ENCODE measurements at regions not wholly inside any gene's neighbourhood (a gene's known extent, or its start where the extent isn't known, plus 50 kb on each side); places are given as distances from the start of the nearest gene placed in this dataset.
"Not testable (repeated sequence)": the region's sequence is repeated elsewhere in the genome, so short reads cannot be mapped to it uniquely, and the experiment has no call there.

DNA sequence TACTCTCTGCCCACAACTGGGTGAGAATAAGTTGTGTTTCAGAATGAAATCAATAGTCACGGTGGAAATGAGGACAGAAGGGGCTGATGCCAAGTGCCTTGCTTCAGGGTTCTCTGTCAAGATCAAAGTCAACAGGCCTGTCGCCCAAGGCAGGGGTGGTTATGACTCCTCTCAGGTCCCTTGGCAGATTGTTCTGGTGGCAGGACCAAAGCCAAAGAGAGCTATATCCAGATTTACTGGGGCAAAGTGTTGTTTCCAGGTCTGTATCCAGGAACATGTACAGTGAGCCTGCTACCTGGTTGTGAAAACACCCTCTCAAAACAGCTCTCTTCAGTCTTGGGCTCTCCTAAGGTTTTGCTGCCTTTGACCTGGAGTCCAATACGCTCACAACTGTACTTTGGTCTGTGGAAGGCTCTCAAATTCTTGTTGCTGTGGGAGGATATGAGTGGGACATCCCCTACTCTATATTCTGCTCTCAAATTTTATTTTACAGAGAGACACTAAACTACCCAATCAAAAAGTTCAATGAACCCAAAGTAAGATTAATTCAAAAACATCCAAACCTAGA lies 175.1 kb upstream of the ETV3 start:
- DNase-seq = no peak
- 84% methylated on average over 2 of the region's 3 CpGs for WGBS (ENCODE audit: insufficient coverage)
- Histone ChIP-seq H3K4me1 (ENCODE audit: control insufficient read depth, insufficient read depth, low read length) (no peaks in the 10 kb centered on the region), H3K27ac (ENCODE audit: low read length) (no peak overlapping the region), H3K4me3 (ENCODE audit: low read length) (no peak overlapping the region), H3K27me3 (ENCODE audit: control insufficient read depth, insufficient read depth, low read length) (no peaks in the 10 kb centered on the region), H3K9me3 (replicated peaks; ENCODE audit: control insufficient read depth, low read depth, low read length) (no peaks in the 10 kb centered on the region), H3K36me3 (ENCODE audit: control insufficient read depth, insufficient read depth, low read length) (no peaks in the 10 kb centered on the region)

DNA sequence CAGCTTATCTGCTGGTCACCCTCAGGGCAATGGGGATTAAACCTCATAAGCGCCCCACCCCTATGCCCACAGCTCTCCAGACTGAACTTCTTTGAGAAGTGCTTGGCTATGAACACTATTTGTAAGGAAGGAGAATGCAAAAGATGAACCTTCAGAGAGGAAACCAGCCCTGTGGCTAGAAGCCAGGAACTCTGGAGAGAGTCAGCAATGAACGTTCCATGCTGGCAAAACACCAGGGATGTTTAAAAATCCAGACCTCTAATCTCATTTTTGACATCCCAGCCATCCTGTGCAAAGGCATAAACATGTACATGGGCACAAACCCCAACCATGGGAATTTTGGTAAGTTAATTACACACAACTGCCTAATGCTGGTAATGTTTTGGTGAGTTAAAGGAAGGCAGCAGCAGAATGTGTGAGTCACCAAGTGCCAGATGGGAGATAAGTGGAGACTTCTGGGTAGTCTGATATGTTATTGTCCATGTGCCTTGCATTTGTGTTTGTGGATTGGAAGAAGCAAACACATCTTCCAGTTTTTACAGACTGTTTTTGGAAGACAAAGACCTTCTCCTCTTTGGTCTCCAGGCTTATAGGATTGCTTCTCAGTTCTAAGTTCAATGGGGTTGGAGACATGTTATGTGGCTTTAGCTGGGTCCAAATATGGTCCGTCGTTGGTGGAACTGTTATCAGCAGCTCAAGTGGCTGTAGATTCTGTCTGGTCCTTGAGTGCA lies 174.1 kb upstream of the ETV3 start:
- Histone ChIP-seq H3K4me1 (ENCODE audit: control insufficient read depth, insufficient read depth, low read length) (no peaks in the 10 kb centered on the region), H3K27ac (ENCODE audit: low read length) (no peak overlapping the region), H3K27me3 (ENCODE audit: control insufficient read depth, insufficient read depth, low read length) (no peaks in the 10 kb centered on the region), H3K36me3 (ENCODE audit: control insufficient read depth, insufficient read depth, low read length) (no peaks in the 10 kb centered on the region), H3K9me3 (replicated peaks; ENCODE audit: control insufficient read depth, low read depth, low read length) (no peaks in the 10 kb centered on the region), H3K4me3 (ENCODE audit: low read length) (no peak overlapping the region)
- WGBS (ENCODE audit: insufficient coverage) = 55% methylated on average over 3 of the region's 4 CpGs
- DNase-seq = peak; percentile 18

DNA sequence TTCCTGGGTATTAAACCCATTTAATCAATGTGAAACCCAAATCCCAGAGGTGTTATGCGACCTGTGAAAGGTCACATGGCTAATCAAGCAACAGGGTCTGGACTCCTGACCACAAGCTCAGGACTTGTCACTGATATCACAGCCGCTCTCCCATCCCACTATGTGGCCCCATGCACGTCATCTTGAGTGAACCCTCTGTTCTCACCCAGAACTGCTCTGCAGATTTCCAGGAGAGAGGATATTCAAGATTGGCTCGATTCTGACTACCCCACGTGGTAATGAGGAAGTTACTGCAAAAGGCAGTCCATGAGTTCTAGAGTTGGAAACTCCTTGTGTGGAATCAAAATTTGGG lies 173.5 kb upstream of the ETV3 start:
- H3K27me3 ChIP-seq (ENCODE audit: control insufficient read depth, insufficient read depth, low read length) = no peaks in the 10 kb centered on the region
- 88% methylated on average over 1 of the region's 5 CpGs for WGBS (ENCODE audit: insufficient coverage)
- no peak overlapping the region for H3K27ac ChIP-seq (ENCODE audit: low read length)
- no peak overlapping the region for H3K4me3 ChIP-seq (ENCODE audit: low read length)
- H3K9me3 ChIP-seq (replicated peaks; ENCODE audit: control insufficient read depth, low read depth, low read length) = no peaks in the 10 kb centered on the region
- no peak for DNase-seq
- no peaks in the 10 kb centered on the region for H3K36me3 ChIP-seq (ENCODE audit: control insufficient read depth, insufficient read depth, low read length)
- H3K4me1 ChIP-seq (ENCODE audit: control insufficient read depth, insufficient read depth, low read length) = no peaks in the 10 kb centered on the region

DNA sequence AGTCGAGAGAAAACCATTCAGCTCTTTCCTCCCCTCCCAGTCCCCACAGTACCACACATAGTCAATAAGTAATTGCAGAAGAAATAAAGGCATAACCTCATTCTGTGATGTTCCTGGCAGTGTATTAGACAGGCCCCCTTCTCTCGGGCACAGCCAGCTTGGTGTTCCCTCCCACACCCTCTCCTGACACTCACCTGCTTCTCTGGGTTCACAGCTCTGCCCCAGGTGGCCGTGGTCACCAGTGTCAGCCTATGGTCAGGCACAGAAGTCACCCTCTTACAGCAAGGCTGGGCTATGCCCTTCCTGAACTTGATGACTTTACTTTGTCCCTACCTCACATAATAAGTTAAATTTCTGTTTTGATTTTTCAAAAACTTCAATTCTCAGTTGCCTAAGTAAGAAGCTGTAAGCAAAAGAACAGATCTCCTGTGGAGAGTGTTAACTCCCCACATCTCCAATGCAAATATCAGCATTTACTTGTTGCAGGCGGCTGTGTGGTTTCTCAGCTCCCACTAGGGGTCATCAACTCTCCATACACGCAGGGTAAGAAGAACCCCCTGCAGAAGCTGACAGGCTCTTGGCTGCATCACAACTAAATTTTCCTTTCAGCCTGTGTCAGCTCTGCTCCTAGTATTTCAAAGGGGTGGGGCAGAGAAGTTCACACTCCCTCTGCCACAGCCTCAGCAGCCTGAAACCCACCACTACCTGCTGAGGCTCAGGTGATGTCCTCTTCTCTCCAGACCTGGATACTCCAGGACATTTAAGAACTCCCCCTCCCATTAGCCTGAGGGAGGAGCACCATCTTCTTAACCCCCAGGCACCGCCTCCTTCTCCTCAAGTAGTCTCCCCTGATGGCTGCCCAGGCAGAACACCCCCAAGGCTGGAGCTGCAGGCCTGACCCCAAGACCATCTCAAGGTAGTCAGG lies 172.9 kb upstream of the ETV3 start:
- not testable (repeated sequence) for H3K27ac ChIP-seq (ENCODE audit: low read length); H3K4me3 ChIP-seq (ENCODE audit: low read length); H3K27me3 ChIP-seq (ENCODE audit: control insufficient read depth, insufficient read depth, low read length); H3K4me1 ChIP-seq (ENCODE audit: control insufficient read depth, insufficient read depth, low read length); H3K9me3 ChIP-seq (replicated peaks; ENCODE audit: control insufficient read depth, low read depth, low read length); H3K36me3 ChIP-seq (ENCODE audit: control insufficient read depth, insufficient read depth, low read length)
- DNase-seq = peak; percentile 25
- 83% methylated on average over 1 of the region's 6 CpGs for WGBS (ENCODE audit: insufficient coverage)

DNA sequence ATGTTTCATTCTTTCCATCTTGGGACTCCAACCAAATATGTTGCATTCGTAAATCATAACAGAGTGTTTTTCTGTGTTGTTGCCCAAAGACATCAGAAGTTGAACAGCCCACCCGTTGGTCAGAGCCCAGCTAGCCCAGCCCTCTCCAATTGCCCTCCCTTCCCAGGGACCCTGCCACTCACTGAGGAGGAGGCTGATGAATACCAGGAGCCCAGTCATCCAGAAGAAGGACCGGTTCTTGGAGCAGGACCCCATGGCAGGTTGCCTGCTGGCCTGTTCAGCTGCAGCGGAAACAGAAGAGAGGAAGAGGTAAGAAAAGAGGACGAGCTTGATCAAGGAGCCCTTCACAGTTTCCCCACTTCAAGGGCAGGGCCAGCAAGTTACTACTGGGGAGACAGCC lies 172.2 kb upstream of the ETV3 start:
- no peak overlapping the region for H3K27ac ChIP-seq (ENCODE audit: low read length)
- 50% methylated on average over 1 of the region's 5 CpGs for WGBS (ENCODE audit: insufficient coverage)
- peak; percentile 11 for DNase-seq
- no peaks in the 10 kb centered on the region for H3K27me3 ChIP-seq (ENCODE audit: control insufficient read depth, insufficient read depth, low read length)
- H3K4me3 ChIP-seq (ENCODE audit: low read length) = no peak overlapping the region
- no peaks in the 10 kb centered on the region for H3K9me3 ChIP-seq (replicated peaks; ENCODE audit: control insufficient read depth, low read depth, low read length)
- H3K4me1 ChIP-seq (ENCODE audit: control insufficient read depth, insufficient read depth, low read length) = no peaks in the 10 kb centered on the region
- H3K36me3 ChIP-seq (ENCODE audit: control insufficient read depth, insufficient read depth, low read length) = no peaks in the 10 kb centered on the region

DNA sequence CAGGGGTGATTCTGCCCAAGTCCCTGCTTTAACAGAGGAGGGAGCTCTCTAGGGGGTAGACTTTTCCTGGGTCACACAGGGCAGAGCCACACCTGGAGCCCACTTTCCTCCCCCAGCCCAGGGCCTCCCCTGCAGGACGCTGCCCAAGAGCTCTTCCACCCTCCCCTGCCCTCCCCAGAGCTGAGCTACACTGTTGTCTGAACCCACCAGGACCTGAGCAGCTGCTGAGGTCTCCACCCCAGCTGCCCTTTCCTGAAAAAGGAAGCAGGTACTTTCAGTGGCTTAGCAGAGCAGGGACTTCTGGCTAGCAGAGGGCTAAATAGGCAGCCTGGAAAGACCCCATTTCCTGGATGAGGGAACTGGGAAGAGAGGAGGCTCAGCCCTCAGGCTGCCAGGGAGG lies 169.3 kb upstream of the ETV3 start:
- Histone ChIP-seq H3K27ac (ENCODE audit: low read length) (no peak overlapping the region), H3K4me3 (ENCODE audit: low read length) (no peak overlapping the region), H3K4me1 (ENCODE audit: control insufficient read depth, insufficient read depth, low read length) (no peaks in the 10 kb centered on the region), H3K9me3 (replicated peaks; ENCODE audit: control insufficient read depth, low read depth, low read length) (no peaks in the 10 kb centered on the region), H3K36me3 (ENCODE audit: control insufficient read depth, insufficient read depth, low read length) (no peaks in the 10 kb centered on the region), H3K27me3 (ENCODE audit: control insufficient read depth, insufficient read depth, low read length) (no peaks in the 10 kb centered on the region)
- no peak for DNase-seq
- 40% methylated on average over 1 of the region's 1 CpG for WGBS (ENCODE audit: insufficient coverage)

DNA sequence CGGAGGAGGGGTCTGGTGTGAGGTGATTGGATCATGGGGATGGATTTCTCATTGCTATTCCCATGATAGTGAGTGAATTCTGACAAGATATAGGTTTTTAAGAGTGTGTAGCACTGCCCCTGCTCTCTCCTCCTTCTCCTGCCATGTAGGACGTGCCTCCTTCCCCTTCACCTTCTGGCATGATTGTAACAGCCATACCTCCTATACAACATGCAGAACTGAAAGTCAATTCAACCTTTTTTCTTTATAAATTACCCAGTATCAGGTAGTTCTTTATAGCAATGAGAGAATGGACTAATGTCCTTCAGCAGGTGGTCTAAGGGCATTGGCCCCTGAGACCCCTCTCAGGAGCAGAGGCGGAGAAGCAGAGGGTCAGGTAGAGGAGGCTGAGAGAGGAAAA lies 168.7 kb upstream of the ETV3 start:
- no peak for DNase-seq
- no CpG with 5 or more reads among the region's 3 CpGs for WGBS (ENCODE audit: insufficient coverage)
- H3K27me3 ChIP-seq (ENCODE audit: control insufficient read depth, insufficient read depth, low read length) = no peaks in the 10 kb centered on the region
- H3K36me3 ChIP-seq (ENCODE audit: control insufficient read depth, insufficient read depth, low read length) = no peaks in the 10 kb centered on the region
- H3K4me3 ChIP-seq (ENCODE audit: low read length) = no peak overlapping the region
- no peak overlapping the region for H3K27ac ChIP-seq (ENCODE audit: low read length)
- no peaks in the 10 kb centered on the region for H3K4me1 ChIP-seq (ENCODE audit: control insufficient read depth, insufficient read depth, low read length)
- H3K9me3 ChIP-seq (replicated peaks; ENCODE audit: control insufficient read depth, low read depth, low read length) = no peaks in the 10 kb centered on the region

DNA sequence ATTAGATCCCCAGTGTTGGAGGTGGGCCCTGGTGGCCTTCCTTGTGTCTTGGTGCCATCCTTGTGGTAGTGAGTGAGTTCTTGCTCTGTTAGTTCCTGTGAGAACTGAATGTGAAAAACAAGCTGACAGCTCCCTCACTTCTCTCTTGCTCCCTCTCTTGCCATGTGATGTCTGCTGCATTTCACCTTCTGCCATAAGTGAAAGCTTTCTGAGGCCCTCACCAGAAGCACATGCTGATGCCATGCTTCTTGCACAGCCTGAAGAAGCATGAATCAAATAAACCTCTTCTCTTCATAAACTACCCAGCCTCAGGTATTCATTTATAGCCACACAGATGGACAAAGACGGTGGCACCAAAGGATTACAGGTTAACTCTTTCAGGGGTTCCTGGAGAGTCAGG lies 166.1 kb upstream of the ETV3 start:
- no peak overlapping the region for H3K27ac ChIP-seq (ENCODE audit: low read length)
- 0% methylated on average over 1 of the region's 1 CpG for WGBS (ENCODE audit: insufficient coverage)
- no peak overlapping the region for H3K4me3 ChIP-seq (ENCODE audit: low read length)
- H3K27me3 ChIP-seq (ENCODE audit: control insufficient read depth, insufficient read depth, low read length) = no peaks in the 10 kb centered on the region
- no peaks in the 10 kb centered on the region for H3K9me3 ChIP-seq (replicated peaks; ENCODE audit: control insufficient read depth, low read depth, low read length)
- DNase-seq = no peak
- no peaks in the 10 kb centered on the region for H3K36me3 ChIP-seq (ENCODE audit: control insufficient read depth, insufficient read depth, low read length)
- no peaks in the 10 kb centered on the region for H3K4me1 ChIP-seq (ENCODE audit: control insufficient read depth, insufficient read depth, low read length)

DNA sequence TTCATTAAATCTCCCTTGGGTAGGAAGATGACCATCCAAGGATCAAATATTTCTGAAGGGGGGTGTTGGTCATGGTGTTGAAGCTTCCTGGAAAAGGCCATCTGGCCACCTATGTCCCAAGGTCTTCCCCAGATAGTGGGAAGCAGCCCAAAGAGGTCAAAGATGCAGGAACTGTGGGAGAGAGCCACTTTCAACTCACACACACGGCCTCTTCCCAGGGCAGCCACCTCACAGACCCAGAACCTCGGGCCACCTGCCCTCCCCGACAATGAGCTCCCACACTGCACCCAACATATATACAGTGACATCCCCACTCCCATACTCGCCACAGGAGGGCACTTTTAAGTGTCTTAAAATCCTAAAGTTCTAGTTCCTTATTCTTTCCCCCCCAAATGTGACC lies 164.5 kb upstream of the ETV3 start:
- no peaks in the 10 kb centered on the region for H3K4me1 ChIP-seq (ENCODE audit: control insufficient read depth, insufficient read depth, low read length)
- no peaks in the 10 kb centered on the region for H3K27me3 ChIP-seq (ENCODE audit: control insufficient read depth, insufficient read depth, low read length)
- DNase-seq = no peak
- H3K27ac ChIP-seq (ENCODE audit: low read length) = no peak overlapping the region
- no peak overlapping the region for H3K4me3 ChIP-seq (ENCODE audit: low read length)
- H3K36me3 ChIP-seq (ENCODE audit: control insufficient read depth, insufficient read depth, low read length) = no peaks in the 10 kb centered on the region
- WGBS (ENCODE audit: insufficient coverage) = 61% methylated on average over 3 of the region's 4 CpGs
- no peaks in the 10 kb centered on the region for H3K9me3 ChIP-seq (replicated peaks; ENCODE audit: control insufficient read depth, low read depth, low read length)

DNA sequence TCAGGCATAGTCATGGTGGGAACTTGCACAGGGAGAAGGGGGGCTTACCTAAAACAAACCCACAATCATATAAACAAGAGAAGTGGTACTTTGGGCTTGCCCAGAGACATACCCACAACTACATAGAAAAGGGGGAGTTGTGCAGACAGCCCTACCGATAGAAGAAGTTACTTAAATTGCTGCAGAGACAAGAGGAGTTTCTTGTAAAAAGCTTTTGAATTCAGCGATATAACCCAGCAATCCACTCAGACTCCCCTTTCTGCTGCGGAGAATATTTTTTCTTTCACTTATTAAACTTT lies 164.0 kb upstream of the ETV3 start:
- Histone ChIP-seq H3K27ac (ENCODE audit: low read length) (no peak overlapping the region), H3K4me1 (ENCODE audit: control insufficient read depth, insufficient read depth, low read length) (no peaks in the 10 kb centered on the region), H3K4me3 (ENCODE audit: low read length) (no peak overlapping the region), H3K36me3 (ENCODE audit: control insufficient read depth, insufficient read depth, low read length) (no peaks in the 10 kb centered on the region), H3K27me3 (ENCODE audit: control insufficient read depth, insufficient read depth, low read length) (no peaks in the 10 kb centered on the region), H3K9me3 (replicated peaks; ENCODE audit: control insufficient read depth, low read depth, low read length) (no peaks in the 10 kb centered on the region)
- WGBS (ENCODE audit: insufficient coverage) = 80% methylated on average over 1 of the region's 3 CpGs
- DNase-seq = no peak
